HCT116 (cell line): ENCODE measurements at regions not wholly inside any gene's neighbourhood (a gene's known extent, or its start where the extent isn't known, plus 50 kb on each side); places are given as distances from the start of the nearest gene placed in this dataset.

Source experiments
- ATAC-seq: fragments of 200-7000 bp; cut with Tn5 transposase; 2 replicates; pipeline ENCODE4 v1.9.1; 2020; ENCODE audit warnings: mild to moderate bottlenecking, moderate library complexity
- BruUV-seq: library from RNA; stranded (reverse); fragments of 400-500 nt; replicated peaks from 2 replicates; lab custom pipeline; 2021; lab: Mats Ljungman, UMichigan
- CTCF ChIA-PET: fragments of 300-600 bp; sonication (Branson Sonifier 250); formaldehyde crosslinking; loops from one replicate; lab custom pipeline; 2021; ENCODE audit warnings: antibody characterized with exemption; lab: Charles Lee
- POLR2A ChIA-PET: fragments of 300-600, 350-600 bp; sonication (Branson Sonifier 250); formaldehyde crosslinking; loops from one replicate; lab custom pipeline; 2021; ENCODE audit warnings: antibody characterized with exemption; lab: Charles Lee
- RAD21 ChIA-PET, 2 experiments: fragments of 300-600 bp; sonication (Branson Sonifier 250); formaldehyde crosslinking; loops; one replicate each; lab custom pipeline; 2023; ENCODE audit warnings: low total read pairs in 2 of 2; ENCODE audit not compliant: uncharacterized antibody in 2 of 2, unreplicated experiment in 2 of 2, low non-redundant PET in 1 of 2; lab: Charles Lee
- DNase-seq: peaks from one replicate; pipeline ENCODE4 v3.0.0-alpha.2; 2010; ENCODE audit warnings: low read depth, low spot score
- H2AFZ ChIP-seq: fragments of 200-600 bp; shearing (Covaris generic), sonication (generic); 2 replicates; pipeline ENCODE4 v1.6.1; 2017; ENCODE audit warnings: low read depth, mixed run types, mixed read lengths, antibody characterized with exemption, low read length; ENCODE audit not compliant: poor library complexity, severe bottlenecking
- H3K27ac ChIP-seq: 2 replicates; pipeline ENCODE4 v1.5.1; 2012; ENCODE audit warnings: low read depth, low read length
- H3K27me3 ChIP-seq: fragments of 200-600 bp; sonication (generic); 2 replicates; pipeline ENCODE4 v1.6.1; 2016; ENCODE audit warnings: mixed run types, low read length, mixed read lengths; ENCODE audit not compliant: insufficient read depth
- H3K36me3 ChIP-seq, 2 experiments: fragments of 200-500 bp in 1 of 2; fragments of 200-600 bp in 1 of 2; sonication (Bioruptor generic) in 1 of 2; sonication (generic) in 1 of 2; 2 replicates each; pipeline versions ENCODE4 v1.5.1 to v1.6.1; 2014 to 2016; ENCODE audit warnings: low read length in 2 of 2, inconsistent platforms in 1 of 2, mixed read lengths in 1 of 2, mixed run types in 1 of 2; ENCODE audit not compliant: insufficient read depth in 2 of 2, control insufficient read depth in 1 of 2
- H3K4me1 ChIP-seq, 2 experiments: fragments of 200-600 bp in 1 of 2; sonication (generic) in 1 of 2; 2 replicates each; pipeline versions ENCODE4 v1.5.1 to v1.6.1; 2012 to 2017; ENCODE audit warnings: low read length in 2 of 2, inconsistent platforms in 1 of 2, mild to moderate bottlenecking in 1 of 2, mixed read lengths in 1 of 2, mixed run types in 1 of 2, moderate library complexity in 1 of 2; ENCODE audit not compliant: insufficient read depth in 2 of 2, control insufficient read depth in 1 of 2
- H3K4me2 ChIP-seq: fragments of 200-600 bp; sonication (generic); 2 replicates; pipeline ENCODE4 v1.6.1; 2017; ENCODE audit warnings: mixed run types, low read length, mixed read lengths
- H3K4me3 ChIP-seq, 2 experiments: fragments of 200-600 bp in 1 of 2; sonication (generic) in 1 of 2; replicated peaks in 1 of 2; 2 replicates each; pipeline ENCODE4 v1.5.1; 2011 to 2016; ENCODE audit warnings: low read length in 2 of 2, control low read depth in 1 of 2, low read depth in 1 of 2, mild to moderate bottlenecking in 1 of 2, mixed read lengths in 1 of 2, mixed run types in 1 of 2
- H3K79me2 ChIP-seq: fragments of 200-600 bp; sonication (generic); 2 replicates; pipeline ENCODE4 v1.6.1; 2017; ENCODE audit warnings: mild to moderate bottlenecking, mixed run types, low read length, moderate library complexity, mixed read lengths; ENCODE audit not compliant: insufficient read depth
- H3K9ac ChIP-seq: fragments of 200-600 bp; sonication (generic); 2 replicates; pipeline ENCODE4 v1.6.1; 2016; ENCODE audit warnings: low read length, mixed read lengths
- H3K9me2 ChIP-seq: fragments of 200-600 bp; sonication (generic), shearing (Covaris generic); 2 replicates; pipeline ENCODE4 v1.6.1; 2017; ENCODE audit warnings: mixed run types, mild to moderate bottlenecking, moderate library complexity; ENCODE audit not compliant: insufficient read depth
- H3K9me3 ChIP-seq, 2 experiments: fragments of 200-500 bp in 1 of 2; fragments of 200-600 bp in 1 of 2; sonication (Bioruptor generic) in 1 of 2; sonication (generic) in 1 of 2; 2 replicates each; pipeline ENCODE4 v1.6.1; 2014 to 2017; ENCODE audit warnings: low read length in 2 of 2, mixed read lengths in 2 of 2, inconsistent platforms in 1 of 2, low read depth in 1 of 2, mild to moderate bottlenecking in 1 of 2, mixed run types in 1 of 2, moderate library complexity in 1 of 2; ENCODE audit not compliant: control insufficient read depth in 1 of 2, insufficient read depth in 1 of 2
- H4K20me1 ChIP-seq: fragments of 200-600 bp; sonication (generic), shearing (Covaris generic); 2 replicates; pipeline ENCODE4 v1.6.1; 2017; ENCODE audit warnings: mixed run types, mild to moderate bottlenecking, moderate library complexity; ENCODE audit not compliant: insufficient read depth
- CTCF ChIP-seq, 3 experiments: fragments of 200-600 bp in 1 of 3; sonication (generic) in 1 of 3; IDR thresholded peaks in 2 of 3; conservative IDR thresholded peaks in 1 of 3; 2 replicates each; pipeline ENCODE4 v1.5.1; 2012 to 2017; ENCODE audit warnings: low read depth in 2 of 3, low read length in 2 of 3, antibody characterized with exemption in 1 of 3, borderline replicate concordance in 1 of 3, control low read depth in 1 of 3, mild to moderate bottlenecking in 1 of 3, mixed read lengths in 1 of 3, mixed run types in 1 of 3, moderate library complexity in 1 of 3; ENCODE audit not compliant: insufficient read depth in 1 of 3
- EGR1 ChIP-seq: IDR thresholded peaks from 2 replicates; pipeline ENCODE4 v1.6.1; 2012; ENCODE audit warnings: low read depth
- ELF1 ChIP-seq: IDR thresholded peaks from 2 replicates; pipeline ENCODE4 v1.6.1; 2012; ENCODE audit warnings: low read depth, borderline replicate concordance
- EZH2phosphoT487 ChIP-seq: fragments of 200-600 bp; IDR thresholded peaks from 2 replicates; pipeline ENCODE4 v1.6.1; 2018; ENCODE audit warnings: antibody characterized with exemption, borderline replicate concordance
- JUND ChIP-seq: IDR thresholded peaks from 2 replicates; pipeline ENCODE4 v1.6.1; 2012
- POLR2A ChIP-seq: IDR thresholded peaks from 2 replicates; pipeline ENCODE4 v1.7.0; 2011; ENCODE audit warnings: borderline replicate concordance; ENCODE audit not compliant: insufficient read depth, insufficient read length; ENCODE audit errors: extremely low read depth
- POLR2AphosphoS5 ChIP-seq: IDR thresholded peaks from 2 replicates; pipeline ENCODE4 v1.6.1; 2011; ENCODE audit warnings: mild to moderate bottlenecking, low read depth, low read length, moderate library complexity
- RAD21 ChIP-seq: IDR thresholded peaks from 2 replicates; pipeline ENCODE4 v1.6.1; 2012; ENCODE audit warnings: low read depth, mild to moderate bottlenecking
- TCF7L2 ChIP-seq: IDR thresholded peaks from 2 replicates; pipeline ENCODE4 v1.7.0; 2011; ENCODE audit warnings: borderline replicate concordance, inconsistent platforms; ENCODE audit not compliant: insufficient read depth, insufficient read length; ENCODE audit errors: extremely low read depth
- ZFX ChIP-seq: fragments of 450-650 bp; IDR thresholded peaks from 2 replicates; pipeline ENCODE4 v1.6.1; 2017
- intact Hi-C: fragments of 100-400 bp; cut with micrococcal nuclease; formaldehyde crosslinking; loops from 2 replicates; pipeline ENCODE4 v1.10.0; 2022

GRCh38 chr1:87399264-87399663 lies 70.6 kb downstream of the LMO4 start:
- peak overlapping the region; percentile 38; the same call in 1 of the 2 replicates for H3K4me2 ChIP-seq

More at GRCh38 chr1:87399264-87399663, 70.6 kb downstream of the LMO4 start:
- DNase-seq = no peak
- BruUV-seq = no TSS peak
- CTCF ChIA-PET = no interaction called here
- POLR2A ChIA-PET = no interaction called here
- Histone ChIP-seq H3K9me2 (no peaks in the 10 kb centered on the region), H3K9ac (no peak overlapping the region)
- ATAC-seq = peak; percentile 62
- TF ChIP-seq ELF1 = no peak
- no peak for TF ChIP-seq RAD21
- no peak for TF ChIP-seq POLR2AphosphoS5
- no peak for TF ChIP-seq EGR1
- no peak for TF ChIP-seq POLR2A
- no peak for TF ChIP-seq ZFX
- TF ChIP-seq EZH2phosphoT487 = no peak
- no peak for TF ChIP-seq JUND
- no peak for TF ChIP-seq TCF7L2
- no peak for TF ChIP-seq CTCF (IDR thresholded peaks at IDR 0.05 in 2 of 3, conservative IDR thresholded peaks at IDR 0.05 in 1 of 3; ENCODE audit: borderline replicate concordance in 1 of 3, insufficient read depth in 1 of 3, low read depth in 2 of 3, low read length in 2 of 3)
- TF ChIP-seq, all 23 proteins: peak for 0
- Histone ChIP-seq H2AFZ (peak overlapping the region; percentile 57), H4K20me1 (no peaks in the 10 kb centered on the region), H3K27ac (no peak overlapping the region), H3K4me3 (no peak overlapping the region), H3K27me3 (no peaks in the 10 kb centered on the region), H3K4me1 (peaks cover 0 to 21% of the 10 kb centered on the region in 2 experiments; a peak in 2 of 4 replicates), H3K79me2 (no peaks in the 10 kb centered on the region), H3K36me3 (no peaks in the 10 kb centered on the region), H3K9me3 (no peaks in the 10 kb centered on the region)
- RAD21 ChIA-PET = no interaction called here
- intact Hi-C loops = no loop called here
